Skin of body (tissue), 1 donor: ENCODE measurements at regions not wholly inside any gene's neighbourhood (a gene's known extent, or its start where the extent isn't known, plus 50 kb on each side); places are given as distances from the start of the nearest gene placed in this dataset.

Experiments used
- DNase-seq: peaks from one replicate; lab custom pipeline; 2025; lab: John Stamatoyannopoulos, UW

DNA sequence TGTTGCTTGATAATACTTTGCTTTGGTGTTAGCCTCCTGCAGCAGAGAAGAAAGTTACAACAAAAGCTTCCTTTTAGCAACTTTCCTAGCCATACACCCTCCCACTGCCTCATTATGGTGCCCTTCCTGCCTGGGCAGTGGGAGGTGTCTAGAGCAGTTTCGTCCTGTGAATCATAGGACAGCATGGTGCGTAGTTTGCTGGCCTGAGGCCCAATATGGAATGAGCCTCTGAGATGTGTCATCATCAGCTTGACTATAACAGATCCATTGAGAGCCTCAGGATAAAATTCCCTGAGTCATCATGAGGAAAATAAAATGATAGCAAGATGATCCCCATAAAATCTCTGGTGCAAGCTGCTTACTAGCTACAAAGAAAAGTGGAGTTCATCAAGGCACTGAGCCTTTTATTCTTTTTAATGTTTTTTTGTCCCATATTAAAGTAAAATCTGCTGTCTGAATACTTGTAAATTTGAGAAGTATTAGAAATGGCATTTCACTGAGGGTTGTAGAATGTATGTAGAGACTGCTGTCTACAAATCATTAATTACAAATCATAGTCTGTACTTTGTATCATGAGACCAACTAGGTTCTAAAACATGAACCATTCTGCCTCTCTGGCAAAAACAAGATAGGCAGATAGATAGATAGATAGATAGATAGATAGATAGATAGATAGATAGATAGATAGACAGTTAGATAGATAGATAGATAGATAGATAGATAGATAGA is 303.0 kb upstream of the PDE4D start:
- peak; percentile 30 for DNase-seq

DNA sequence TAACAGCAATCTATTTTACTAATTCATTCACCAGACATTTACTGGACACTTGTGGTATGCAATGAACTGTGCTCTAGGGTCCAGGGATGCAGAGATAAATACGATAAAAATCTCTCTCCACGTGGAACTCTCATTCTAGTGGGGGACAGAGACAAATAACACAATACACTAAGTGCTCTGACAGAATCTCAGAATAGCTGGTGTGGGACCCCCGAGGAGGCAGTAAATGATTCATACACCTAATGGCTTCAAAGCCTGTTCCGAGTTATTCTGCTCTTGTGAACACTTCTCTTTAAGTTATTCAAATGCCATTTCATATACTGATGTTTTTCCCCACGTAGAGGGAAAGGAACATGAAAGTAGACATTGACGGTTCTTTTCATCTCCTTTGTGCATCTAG is 302.0 kb upstream of the PDE4D start:
- no peak for DNase-seq

DNA sequence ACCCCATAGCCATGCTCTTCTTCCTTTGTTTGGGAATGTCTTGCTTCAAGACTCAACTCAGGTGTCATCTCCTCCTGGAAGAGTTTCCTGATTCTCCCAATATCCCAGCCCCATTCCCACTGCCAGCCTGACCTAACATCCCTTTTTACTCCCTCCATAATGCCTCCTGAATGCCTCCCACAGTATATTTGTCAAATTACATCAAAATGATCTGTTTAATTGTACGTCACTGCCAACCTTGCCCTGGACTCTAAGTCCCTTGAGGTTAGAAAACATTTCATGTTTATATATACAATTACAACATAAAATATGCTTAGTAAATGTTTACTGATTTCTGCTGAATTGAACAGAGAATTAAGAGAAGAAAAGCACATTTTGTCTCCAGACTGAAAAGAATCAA is 301.6 kb upstream of the PDE4D start:
- DNase-seq = no peak

DNA sequence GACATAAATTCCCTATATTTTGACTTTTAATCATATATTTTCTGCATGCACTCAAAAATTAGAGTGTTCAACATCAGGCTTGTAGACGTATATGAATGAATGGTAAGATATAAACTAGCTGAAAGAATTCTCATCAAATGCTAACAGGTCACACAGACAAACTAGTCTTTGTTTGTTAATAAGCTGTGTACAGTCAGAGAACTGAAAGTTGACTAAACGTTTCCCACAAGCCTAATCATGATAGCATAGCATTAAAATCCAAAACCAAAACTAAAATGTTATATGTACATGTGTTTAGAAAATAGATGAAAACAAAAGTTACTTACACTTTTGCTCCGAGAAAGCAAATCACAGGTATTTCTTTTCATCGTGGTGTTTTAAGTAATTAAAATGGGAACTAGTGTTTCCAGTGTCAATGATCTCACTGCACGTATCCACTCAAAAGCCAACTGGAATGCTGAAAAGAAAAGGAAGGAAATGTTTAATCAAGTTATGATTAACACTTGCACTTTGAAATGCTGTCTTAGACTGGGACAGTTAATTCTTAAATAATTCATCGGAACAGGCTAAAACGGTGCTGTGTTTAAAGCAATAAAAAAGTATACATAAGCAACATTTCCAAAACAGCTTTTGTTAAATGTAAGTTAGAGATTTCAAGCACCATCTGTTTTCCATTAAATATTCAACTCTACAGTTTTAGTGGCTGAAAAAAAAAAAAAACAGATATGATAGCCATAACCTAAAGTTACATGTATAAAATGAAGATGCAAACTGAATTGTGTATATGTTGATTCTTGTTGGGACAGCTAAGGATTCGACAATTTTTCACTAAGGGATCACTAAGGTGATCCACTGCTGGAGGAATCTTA is 291.9 kb upstream of the PDE4D start:
- peak; percentile 35 for DNase-seq

DNA sequence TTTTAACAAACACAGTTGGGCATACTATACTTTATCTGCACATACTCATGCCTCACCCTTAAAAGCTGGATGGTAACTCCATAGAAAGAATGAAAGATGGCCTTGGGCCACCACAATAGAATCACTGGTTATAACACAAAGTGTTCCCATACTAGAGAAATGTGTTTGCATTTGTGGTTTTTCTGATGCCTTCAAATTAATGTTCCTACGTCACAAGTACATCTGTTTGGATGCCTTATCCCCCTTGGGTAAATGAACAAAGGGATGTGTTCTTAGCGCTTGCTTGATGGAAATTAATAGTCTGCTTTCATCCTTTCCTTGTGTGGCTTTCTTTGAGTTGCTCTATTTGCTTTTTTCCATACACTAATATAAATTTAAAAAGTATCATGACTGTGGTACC is 291.1 kb upstream of the PDE4D start:
- peak; percentile 61 for DNase-seq

DNA sequence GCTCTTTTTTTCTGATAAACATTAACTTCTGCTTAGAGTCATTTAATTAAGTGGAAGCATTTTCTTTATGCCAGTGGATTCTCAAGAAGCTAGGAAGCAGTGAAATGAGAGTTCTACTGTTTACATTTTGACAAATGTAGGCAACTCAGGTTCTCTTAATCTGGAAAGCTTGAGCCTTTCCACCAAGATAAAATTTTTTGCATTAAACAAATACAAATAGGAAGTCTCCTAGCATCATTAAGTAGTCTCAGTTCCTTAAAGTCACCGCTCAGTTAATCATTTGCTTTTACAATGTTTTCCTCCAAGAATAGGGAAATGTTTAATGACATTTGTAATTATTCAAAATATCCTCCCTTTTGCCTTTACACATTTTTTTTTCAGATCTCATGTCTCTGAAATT is 290.4 kb upstream of the PDE4D start:
- DNase-seq = no peak

DNA sequence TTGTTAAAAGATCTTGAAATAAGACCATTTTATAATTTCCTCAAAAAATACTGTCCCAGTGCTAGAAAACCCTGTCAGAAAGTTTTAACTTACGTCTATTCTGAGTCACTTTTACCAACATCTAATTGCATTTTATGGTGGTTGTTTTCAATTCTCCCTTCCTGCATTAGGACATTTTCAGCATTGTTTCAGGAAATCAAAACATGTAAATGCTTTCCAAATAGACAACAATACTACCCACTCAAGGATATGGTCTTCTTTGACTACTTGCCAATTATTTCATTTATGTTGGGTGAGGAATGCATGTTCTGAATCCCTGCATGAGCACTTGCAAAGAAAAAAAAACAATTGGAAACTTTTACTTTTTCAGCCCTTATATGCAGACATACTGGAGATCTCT is 284.6 kb upstream of the PDE4D start:
- no peak for DNase-seq

DNA sequence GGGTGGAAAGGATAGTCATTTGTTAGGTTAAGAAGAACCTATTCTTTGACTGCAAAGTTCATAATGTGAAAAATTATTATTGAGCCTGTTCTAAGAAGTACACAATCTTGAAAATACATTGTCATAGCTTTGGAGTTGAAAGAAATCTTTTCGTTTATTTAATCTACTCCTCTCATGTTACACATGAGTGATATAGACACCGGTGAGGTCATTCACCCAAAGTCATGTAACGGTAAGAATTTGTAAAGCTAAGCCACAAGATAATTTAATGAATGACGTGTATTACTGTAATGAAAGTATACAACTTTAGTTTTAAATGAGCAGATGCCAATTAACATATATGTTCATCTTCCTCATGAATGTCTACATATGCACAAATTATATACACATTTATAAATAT is 284.1 kb upstream of the PDE4D start:
- no peak for DNase-seq

DNA sequence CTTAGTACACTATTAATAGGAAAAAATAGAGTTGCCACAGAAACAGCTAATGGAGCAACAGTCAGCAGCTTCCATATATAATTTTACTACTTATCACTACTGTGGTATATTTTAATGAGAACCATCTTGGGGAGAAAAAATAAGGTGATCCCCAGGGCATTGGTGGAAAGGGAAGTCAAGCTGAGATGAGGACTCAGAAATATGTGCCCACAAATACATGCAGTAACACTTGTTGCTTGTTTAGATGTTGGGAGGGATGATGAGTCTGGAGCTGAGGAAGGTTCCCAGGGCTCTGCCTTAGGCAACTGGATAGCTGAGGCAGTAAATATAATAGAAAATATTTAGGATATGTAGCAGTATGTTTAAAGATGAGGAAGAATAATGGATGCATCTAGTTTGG is 280.1 kb upstream of the PDE4D start:
- no peak for DNase-seq

DNA sequence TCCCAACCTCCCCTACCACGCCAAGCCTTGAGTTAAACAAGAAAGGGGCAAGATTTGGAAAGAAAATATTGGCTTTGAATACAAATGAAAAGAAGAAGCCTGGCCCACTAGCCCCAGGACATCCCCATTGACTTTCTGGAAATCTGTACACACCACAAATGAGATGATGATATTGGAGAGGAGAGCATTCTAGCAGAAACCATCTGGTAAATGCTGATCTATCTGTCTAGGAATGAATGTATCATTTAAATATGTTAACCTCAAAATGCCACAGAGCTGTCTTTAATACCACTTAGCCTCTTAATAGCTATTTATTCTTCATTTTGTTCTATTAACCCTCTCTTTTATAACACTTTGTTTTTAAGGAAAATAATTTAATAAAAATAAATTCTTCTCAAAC is 270.2 kb upstream of the PDE4D start:
- DNase-seq = no peak

DNA sequence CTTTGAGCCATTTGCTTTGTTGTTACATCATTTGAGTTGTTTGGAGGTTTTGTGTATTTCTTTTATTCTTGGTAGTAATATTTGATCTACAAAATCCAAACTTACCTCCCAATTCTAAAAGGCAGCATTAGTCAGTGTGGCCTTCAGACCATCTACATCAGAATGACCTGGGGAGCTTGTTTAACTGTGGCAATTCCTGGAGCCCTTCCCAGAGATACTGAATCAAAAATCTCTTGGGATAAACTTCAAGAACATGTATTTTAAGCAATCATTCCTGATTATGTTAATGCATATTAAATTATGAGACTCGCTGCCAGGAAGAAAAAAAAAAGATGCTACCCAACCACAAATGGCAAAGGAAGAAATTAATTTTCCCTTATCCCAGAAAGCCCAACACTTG is 268.9 kb upstream of the PDE4D start:
- DNase-seq = no peak

DNA sequence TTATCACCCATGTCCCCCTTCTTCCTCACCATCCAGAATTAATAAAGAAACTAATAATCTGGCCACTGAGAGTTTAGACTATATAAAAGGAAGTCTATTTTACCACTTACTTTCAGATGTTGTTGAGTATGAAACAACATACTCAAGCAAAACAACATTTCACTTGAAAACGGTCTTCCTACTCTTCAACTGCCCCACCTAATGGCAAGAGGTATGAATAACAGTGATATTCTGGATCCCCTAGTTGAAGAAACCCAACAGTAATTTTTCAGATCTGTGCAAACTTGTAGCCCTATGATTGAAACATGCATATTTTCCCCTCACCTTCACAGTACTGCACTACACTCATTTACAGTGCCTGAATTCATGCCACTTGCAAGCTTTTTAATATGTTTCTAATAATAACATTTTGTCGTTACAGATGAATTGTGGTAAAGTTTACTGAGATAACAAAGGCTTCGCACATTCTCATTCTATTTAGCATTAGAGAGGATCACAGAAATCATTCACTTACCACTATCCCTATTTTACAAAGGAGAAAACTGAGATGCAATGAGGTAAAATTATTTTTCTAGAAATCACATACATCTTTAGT is 267.9 kb upstream of the PDE4D start:
- no peak for DNase-seq

DNA sequence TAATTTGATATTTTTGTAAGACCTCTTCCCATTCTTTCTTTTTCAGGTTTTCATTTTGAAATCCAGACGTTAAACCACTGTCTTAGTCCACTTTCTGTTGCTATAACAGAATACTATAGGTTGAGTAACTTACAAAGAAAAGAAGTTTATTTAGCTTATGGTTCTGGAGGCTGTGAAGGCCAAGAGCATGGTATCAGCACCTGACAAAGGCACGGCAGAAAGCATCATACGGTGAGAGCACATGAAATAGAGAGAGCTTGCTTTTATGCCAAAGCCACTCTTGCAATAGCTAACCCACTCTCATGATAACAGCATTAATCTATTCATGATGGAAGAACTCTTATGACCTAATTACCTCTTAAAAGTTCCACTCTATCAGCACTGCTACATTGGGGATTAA is 255.6 kb upstream of the PDE4D start:
- DNase-seq = no peak

DNA sequence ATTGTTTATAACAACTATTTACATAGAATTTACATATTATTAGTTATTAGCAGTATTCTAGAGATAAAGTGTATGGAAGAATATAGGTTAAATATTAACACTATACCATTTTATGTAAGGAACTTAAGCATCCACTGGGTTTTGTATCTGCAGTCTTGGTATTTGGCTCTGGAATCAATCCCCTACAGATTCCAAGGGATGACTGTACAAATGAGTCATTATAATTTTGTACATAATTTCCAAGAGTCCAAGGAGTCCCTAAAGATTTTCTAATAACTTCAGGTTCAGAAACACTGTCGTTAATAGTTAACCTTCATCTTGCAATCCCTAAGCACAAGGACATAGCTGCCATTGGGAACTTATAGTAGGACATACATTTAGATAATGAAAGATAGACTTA is 254.8 kb upstream of the PDE4D start:
- DNase-seq = no peak

DNA sequence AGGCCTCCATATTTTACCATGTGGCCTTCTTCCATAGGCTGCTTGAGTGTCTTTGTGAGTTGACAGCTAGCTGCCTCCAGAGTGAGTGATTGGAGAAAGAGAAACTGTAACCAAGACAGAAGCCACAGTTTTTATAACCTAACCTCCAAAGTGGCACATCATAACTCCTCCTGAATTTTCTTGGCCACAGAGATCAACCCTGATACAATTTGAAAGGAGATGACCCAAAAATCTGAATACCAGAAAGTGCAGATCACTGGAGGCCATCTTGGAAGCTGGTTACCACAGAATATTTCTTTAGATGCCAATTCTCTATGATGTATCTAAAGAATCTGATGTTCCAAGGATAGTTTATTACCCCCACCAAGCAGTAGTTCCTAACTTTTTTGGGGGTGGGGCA is 254.3 kb upstream of the PDE4D start:
- DNase-seq = no peak

DNA sequence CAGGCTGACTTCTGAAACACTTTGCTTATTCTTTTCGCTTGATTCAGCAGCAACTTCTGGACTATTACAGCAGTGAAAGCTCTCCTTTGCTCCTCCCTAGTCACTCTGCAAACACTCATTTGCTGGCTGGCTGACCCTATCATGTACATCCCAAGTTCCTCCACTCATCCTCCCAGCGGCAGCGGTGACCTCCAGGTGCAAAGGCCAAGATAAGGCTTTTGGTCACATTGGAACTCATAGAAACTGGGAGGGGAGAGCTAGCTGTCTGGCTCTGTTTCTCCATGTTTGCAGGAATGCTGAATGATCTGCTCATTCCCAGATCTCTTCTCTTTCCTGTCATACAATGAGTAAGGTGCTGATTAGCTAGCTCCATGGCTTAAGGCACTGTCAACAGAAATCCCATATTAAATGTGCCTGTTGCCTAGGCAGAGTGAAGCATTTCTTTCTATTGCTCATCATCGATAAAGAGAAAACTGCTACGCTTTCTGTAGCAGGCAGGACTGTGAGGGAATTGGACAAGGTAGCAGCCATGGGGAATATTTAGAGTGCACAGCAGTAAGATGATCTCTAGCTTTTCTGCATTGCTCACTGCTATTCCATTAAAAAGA is 250.5 kb upstream of the PDE4D start:
- DNase-seq = no peak

DNA sequence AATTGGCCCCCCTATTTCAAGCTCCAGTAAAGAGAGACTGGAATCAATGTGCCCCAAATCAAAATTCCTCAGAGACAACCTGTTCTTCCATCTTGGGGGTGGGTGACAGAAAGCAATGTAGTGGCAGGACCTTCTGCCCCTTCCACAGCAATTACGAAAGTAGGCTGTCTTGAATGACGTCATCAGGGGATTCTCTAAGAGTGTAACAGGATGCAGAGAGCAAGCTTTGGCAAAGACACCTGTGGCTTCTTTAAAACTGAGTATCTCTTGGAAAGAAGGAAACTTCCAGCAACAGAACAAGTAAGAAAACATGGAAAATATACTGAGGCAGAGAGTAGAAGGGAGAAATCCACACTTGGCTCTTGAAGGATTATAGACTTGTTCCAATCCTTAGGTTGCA is 247.6 kb upstream of the PDE4D start:
- no peak for DNase-seq

DNA sequence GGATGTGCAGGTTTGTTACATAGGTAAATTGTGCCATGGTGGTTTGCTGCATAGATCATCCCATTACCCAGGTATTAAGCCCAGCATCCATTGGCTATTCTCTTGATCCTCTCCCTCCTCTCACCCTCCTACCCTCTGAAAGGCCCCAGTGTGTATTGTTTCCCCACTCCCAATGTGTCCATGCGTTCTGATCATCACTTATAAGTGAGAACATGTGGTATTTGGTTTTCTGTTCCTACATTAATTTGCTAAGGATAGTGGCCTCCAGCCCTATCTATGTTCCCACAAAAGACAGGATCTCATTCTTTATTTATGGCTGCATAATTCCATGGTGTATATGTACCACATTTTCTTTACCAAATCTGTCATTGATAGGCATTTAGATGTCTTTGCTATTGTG is 243.3 kb upstream of the PDE4D start:
- no peak for DNase-seq

DNA sequence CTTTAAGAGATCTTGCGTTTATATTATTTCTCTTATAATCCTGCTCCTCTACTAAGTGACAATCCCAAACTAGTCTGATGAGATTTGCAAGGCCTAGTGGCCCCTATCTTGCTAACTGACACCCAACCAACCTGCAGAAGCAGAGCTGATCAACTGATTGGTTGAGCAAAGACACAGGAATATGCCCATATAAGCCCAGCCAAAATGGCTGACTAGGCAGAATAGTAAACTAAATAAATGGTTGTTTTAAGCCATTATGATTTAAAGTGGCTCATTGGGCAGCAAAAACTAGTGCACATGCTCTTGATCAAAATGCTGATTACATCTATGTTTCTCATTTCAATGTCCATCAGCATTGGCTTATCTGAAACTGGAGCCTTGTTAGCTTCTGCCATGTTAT is 238.0 kb upstream of the PDE4D start:
- no peak for DNase-seq

DNA sequence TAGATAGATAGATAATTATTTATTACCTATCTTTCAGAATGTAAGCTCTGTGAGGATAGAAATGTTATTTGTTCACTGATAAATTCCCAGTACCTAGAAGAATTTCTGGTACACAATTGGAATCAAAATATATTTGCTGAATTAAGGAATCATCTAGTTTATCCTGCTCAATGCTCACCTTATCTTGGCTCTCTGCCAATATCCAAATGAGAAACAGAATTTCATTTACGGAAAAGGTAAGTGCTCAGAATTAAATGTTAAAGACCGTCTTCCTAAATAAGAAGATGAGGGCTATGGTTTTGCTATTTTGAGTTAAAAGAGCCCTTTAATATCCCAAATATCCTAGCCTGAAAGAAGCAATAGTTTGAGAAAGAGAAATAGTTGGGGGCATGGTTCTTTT is 232.1 kb upstream of the PDE4D start:
- DNase-seq = no peak

DNA sequence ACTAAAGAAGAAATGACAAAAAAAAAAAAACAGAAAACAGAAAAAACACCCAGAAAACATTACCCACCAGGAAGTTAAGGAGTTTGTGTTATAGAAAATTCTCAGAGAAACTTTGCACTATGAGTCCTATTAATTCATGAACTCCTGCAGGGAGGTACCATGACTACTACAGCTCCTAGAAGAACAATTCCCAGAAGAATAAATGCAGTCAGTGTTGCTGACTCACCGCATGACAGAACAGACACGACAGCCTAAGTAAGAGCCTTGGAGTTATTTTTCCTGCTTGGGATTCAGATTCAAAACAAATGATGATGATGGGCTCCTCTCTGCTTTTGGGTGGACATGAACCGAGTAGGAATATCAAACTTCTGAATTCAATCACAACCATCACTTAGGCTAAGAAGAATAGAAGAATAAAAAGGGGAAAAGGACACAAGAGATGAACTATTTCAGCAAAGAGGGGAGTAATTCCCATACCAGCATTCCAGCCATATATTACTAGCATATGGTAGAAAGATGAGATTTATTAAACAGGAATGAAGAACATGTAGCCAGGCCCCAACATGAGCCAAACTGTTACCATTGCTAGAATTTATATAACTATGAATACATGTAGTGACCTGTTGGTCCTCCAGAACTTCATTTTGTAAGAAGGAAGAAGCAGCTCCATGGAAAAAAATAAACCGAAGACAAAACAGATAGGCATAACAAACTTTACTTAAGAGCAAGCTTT is 209.6 kb upstream of the PDE4D start:
- peak; percentile 34 for DNase-seq

DNA sequence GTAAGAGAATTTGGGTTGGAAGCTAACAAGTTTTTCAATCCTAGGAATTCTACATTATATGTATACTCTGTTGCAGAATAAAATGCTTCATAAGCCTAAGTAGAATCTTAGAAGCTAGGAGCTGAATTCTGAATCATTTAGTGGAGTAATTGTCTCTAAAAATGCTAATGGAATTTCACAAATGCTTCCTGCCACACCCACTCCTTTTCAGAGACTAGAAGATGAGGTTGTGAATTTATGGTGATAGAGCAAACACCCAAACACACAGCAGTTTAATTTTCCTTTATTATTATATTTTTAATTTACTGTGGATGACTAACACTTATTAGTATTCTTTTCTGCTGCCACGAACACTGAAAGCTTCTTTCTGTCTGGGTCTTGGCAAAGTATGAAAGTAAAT is 208.0 kb upstream of the PDE4D start:
- no peak for DNase-seq
